HUDEP-2 (cell line): ENCODE measurements at regions not wholly inside any gene's neighbourhood (a gene's known extent, or its start where the extent isn't known, plus 50 kb on each side); places are given as distances from the start of the nearest gene placed in this dataset.

Experiments
- DNase-seq, 76 experiments: peaks; one replicate each; lab custom pipeline; 2025; ENCODE audit not compliant: unreplicated experiment in 76 of 76; lab: John Stamatoyannopoulos, UW

GRCh38 chr13:40432018-40432978, 234.1 kb downstream of the FOXO1 start:
- no peak for DNase-seq

- no peak for DNase-seq
Measured at GRCh38 chr13:40433001-40433400, 233.4 kb downstream of the FOXO1 start.

GRCh38 chr13:40433577-40433976, 232.9 kb downstream of the FOXO1 start:
- DNase-seq: no peak

GRCh38 chr13:40434516-40435397, 231.7 kb downstream of the FOXO1 start:
- no peak for DNase-seq

GRCh38 chr13:40438022-40438680, 228.3 kb downstream of the FOXO1 start:
- no peak for DNase-seq

- DNase-seq: no peak
Measured at GRCh38 chr13:40438999-40439797, 227.2 kb downstream of the FOXO1 start.

- DNase-seq: no peak
Measured at GRCh38 chr13:40439928-40440327, 226.5 kb downstream of the FOXO1 start.

- no peak for DNase-seq
Measured at GRCh38 chr13:40440990-40441820, 225.2 kb downstream of the FOXO1 start.

GRCh38 chr13:40442231-40442630, 224.2 kb downstream of the FOXO1 start:
- no peak for DNase-seq

GRCh38 chr13:40442826-40443225, 223.6 kb downstream of the FOXO1 start:
- no peak for DNase-seq

- no peak for DNase-seq
Measured at GRCh38 chr13:40444241-40444640, 222.2 kb downstream of the FOXO1 start.

- no peak for DNase-seq
Measured at GRCh38 chr13:40445557-40445990, 220.9 kb downstream of the FOXO1 start.

- DNase-seq: no peak
Measured at GRCh38 chr13:40446365-40446764, 220.1 kb downstream of the FOXO1 start.

GRCh38 chr13:40447857-40448256, 218.6 kb downstream of the FOXO1 start:
- DNase-seq: no peak

GRCh38 chr13:40452038-40452666, 214.3 kb downstream of the FOXO1 start:
- no peak for DNase-seq

- DNase-seq: no peak
Measured at GRCh38 chr13:40452741-40453334, 213.6 kb downstream of the FOXO1 start.

- DNase-seq: no peak
Measured at GRCh38 chr13:40453351-40454021, 213.0 kb downstream of the FOXO1 start.
